HepG2 (cell line): ENCODE measurements at regions not wholly inside any gene's neighbourhood (a gene's known extent, or its start where the extent isn't known, plus 50 kb on each side); places are given as distances from the start of the nearest gene placed in this dataset.

Source experiments
- AHDC1 ChIP-seq: sonication (generic); formaldehyde crosslinking; IDR thresholded peaks from 2 replicates; pipeline ENCODE4 v1.5.1; 2020; ENCODE audit warnings: mild to moderate bottlenecking, missing genetic modification reagents, borderline replicate concordance
- HDAC2 ChIP-seq: sonication (generic); formaldehyde crosslinking; IDR thresholded peaks from 2 replicates; pipeline ENCODE4 v1.4.0; 2020; ENCODE audit warnings: missing genetic modification reagents
- KDM1A ChIP-seq: IDR thresholded peaks from 2 replicates; pipeline ENCODE4 v1.6.1; 2016; ENCODE audit warnings: missing compliant biosample characterization
- LBX2 ChIP-seq: sonication (generic); formaldehyde crosslinking; IDR thresholded peaks from 2 replicates; pipeline ENCODE4 v1.5.0; 2020; ENCODE audit warnings: missing genetic modification reagents, mild to moderate bottlenecking, borderline replicate concordance
- TCF7 ChIP-seq: sonication (generic); IDR thresholded peaks from 2 replicates; pipeline ENCODE4 v1.6.1; 2016; ENCODE audit warnings: antibody characterized with exemption, low read depth
- ZNF275 ChIP-seq: sonication (generic); formaldehyde crosslinking; IDR thresholded peaks from 2 replicates; pipeline ENCODE4 v1.8.0; 2022; ENCODE audit warnings: missing genetic modification reagents, mild to moderate bottlenecking, inconsistent platforms, borderline replicate concordance
- ZNF512B ChIP-seq: sonication (generic); formaldehyde crosslinking; IDR thresholded peaks from 2 replicates; pipeline ENCODE4 v1.5.1; 2020; ENCODE audit warnings: missing genetic modification reagents, mild to moderate bottlenecking, borderline replicate concordance

- TF ChIP-seq TCF7 (no peak), KDM1A (no peak), ZNF512B (CRISPR knock-in tag) (no peak), ZNF275 (CRISPR knock-in tag) (no peak), HDAC2 (CRISPR knock-in tag) (no peak), LBX2 (CRISPR knock-in tag) (no peak), AHDC1 (CRISPR knock-in tag) (no peak)
These were observed 178.3 kb downstream of the SKIDA1 start for GRCh38 chr10:21347043-21347784.
